HG03439 (cell line): ENCODE measurements at regions not wholly inside any gene's neighbourhood (a gene's known extent, or its start where the extent isn't known, plus 50 kb on each side); places are given as distances from the start of the nearest gene placed in this dataset.

Experiments
- ATAC-seq: cut with Tn5 transposase; IDR thresholded peaks from one replicate; pipeline ENCODE4 v1.9.1; 2021; ENCODE audit warnings: mild to moderate bottlenecking, moderate library complexity; ENCODE audit not compliant: unreplicated experiment

DNA sequence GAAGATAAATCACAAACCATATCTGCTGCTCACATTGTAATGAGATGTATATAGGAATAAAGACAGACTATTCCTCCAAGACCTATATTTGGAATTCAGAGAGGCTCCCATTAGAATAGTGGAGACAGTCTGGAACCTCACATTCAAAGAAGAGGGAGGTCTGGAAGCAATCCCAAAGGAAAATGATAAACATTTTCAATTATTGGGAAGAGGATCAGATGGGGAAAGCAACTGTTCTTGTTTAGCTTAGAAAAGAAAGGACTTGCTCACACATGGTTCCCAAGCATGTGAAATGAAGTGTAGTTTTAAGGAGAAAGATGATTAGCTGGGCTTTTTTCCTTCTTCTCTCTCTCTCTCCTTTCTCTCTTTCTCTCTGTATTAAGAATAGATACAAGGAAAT is 193.0 kb upstream of the LMNTD1 start:
- no peak for ATAC-seq

DNA sequence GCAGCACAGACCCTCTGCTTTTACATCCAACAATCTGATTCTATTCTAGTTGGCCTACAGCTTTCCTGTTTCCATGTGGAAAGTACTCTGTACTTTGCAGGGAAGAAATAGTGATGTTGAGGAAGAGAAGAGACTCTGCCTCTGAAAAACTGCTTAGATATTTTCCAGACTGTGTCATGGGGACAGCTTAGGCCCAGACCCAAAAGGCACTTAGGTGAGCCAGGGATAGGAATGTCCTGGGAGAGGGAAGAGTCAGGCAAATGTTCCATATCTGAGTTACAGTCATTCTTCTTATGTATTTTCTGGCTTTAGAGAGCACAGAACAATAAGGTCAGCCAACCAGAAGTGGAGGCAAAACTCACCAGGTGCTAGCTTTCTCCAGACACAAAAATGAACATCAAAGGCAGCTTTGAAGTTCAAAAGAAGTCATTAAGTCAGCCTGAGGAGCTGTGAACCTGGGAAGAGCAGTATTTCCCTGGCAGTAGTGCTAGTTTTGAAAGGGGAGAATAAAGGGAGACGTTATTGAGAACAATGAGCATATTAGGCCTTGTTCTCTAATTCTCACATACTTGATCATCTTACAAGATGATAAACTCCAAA is 199.7 kb upstream of the LMNTD1 start:
- ATAC-seq = no peak

DNA sequence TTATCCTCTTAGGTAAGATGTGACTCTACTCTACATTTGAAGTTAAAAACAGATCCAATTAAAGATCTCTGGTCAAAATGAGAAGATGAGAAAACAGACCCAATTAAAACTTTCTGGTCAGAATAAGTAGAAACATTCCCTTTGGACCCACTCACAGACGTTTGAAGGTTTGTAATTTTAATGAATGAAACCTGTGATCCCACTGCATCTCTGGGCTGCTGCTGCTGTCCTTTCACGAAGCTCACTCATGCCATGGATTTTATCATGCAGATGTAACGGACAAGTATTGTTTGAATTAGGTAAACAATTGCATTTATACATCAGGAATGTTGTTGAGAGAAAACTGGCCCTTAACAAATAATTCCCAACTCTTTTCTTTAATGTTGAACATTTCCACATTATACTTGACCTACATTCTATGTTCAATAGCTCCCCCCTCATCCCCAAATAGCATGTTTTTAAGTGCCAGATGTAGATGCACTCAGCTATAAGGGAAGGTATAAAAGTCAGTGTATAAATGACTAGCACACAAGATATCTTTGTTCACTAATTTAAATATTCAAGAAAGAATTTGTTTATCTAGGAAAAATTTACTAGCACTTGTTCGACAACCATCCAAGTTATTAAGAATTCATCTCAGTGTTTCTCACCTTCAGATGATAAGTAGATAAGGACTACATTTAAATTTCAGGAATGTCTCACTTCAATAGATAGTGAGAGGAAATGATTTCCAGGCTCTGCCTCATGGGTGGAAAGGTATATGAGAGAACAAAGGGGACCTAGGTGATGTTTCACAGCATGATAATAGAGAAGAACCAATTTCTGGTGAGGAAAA is 202.3 kb upstream of the LMNTD1 start:
- ATAC-seq = no peak

- ATAC-seq = no peak
These were observed 202.6 kb upstream of the RASSF8 start for GRCh38 chr12:25755971-25756260.

DNA sequence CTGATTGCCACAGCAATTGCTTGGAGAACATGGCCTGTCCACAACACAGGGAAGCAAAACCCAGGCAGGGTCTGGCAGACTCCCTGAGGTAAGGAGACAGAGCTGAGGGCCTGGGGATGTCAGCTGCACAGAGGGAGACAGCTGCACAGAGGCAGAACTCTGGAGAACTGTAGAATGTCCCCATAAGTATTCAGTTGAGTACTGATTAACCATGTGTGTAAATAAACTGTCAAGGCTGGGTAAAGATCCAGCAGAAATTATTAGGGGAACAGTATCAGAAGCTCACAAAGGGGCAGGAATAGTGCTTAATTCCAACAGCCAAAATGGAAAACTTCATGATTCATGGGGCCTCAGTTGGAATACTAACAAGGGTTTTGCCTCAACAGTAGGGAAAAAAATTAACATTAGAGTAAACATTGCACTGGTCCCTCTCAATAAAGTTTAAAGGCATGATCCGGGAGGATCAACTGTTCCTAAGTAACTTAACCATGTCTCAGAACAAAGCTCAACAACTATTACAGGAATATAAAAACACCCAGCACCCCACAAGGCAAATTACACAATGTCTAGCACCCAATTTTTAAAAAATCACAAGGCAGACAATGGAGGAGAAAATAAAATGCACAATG is 201.3 kb upstream of the RASSF8 start:
- ATAC-seq = no peak

- no peak for ATAC-seq
These were observed 198.7 kb upstream of the RASSF8 start for GRCh38 chr12:25759752-25760151.

DNA sequence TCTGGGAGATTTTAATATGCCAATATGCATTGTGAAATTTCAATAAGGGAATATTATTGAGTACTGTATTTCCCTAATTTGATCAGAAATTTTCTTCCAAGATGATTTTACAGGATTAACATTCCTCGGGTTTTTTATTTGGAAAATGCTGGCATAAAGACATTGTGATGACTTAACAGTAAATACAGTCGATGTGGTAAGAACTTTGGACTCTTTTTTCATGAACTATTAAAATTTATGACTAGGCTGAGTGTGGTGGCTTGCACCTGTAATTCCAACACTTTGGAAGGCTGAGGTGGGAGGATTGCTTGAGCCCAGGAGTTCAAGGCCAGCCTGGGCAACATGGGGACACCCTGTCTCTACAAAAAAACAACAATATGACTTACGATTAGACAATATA is 197.1 kb upstream of the RASSF8 start:
- ATAC-seq = no peak

DNA sequence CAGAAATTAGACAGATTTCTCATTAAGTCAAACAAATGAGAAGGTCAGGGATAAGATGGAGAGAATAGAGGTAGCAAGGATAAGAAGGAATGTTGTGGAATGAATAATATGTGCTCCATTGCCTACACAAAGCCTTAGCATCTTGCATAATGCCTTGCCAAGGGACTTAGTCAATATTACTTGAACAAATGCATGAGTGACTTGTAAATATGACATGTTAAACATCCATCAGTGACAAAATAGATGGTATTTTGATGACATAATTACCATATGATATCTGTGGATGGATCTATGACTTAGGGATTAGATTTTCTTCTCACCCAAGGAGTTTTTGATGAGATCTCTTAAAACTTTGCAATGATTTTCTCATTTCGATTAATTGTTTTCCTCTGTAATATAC is 194.1 kb upstream of the RASSF8 start:
- no peak for ATAC-seq

GRCh38 chr12:25764892-25765291 is 193.6 kb upstream of the RASSF8 start:
- ATAC-seq = no peak

GRCh38 chr12:25767606-25768005 is 190.9 kb upstream of the RASSF8 start:
- no peak for ATAC-seq

DNA sequence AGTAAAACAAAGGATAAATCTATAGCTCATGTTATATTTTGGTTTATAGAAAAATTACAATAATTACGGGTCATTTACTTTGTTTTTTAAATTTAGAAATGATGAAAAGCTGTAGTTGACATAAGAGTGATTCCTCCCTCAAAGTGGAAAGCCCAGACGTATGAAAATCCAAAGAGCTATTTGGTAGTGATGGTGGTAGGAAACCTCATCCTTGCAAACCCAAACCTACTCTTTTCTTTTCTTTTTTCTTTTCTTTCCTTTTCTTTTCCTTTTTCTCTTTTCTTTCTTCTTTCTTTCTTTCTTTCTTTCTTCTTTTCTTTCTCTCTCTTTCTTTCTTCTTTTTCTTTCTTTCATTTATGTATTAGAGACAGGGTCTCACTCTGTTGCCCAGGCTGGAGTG is 190.3 kb upstream of the RASSF8 start:
- no peak for ATAC-seq

DNA sequence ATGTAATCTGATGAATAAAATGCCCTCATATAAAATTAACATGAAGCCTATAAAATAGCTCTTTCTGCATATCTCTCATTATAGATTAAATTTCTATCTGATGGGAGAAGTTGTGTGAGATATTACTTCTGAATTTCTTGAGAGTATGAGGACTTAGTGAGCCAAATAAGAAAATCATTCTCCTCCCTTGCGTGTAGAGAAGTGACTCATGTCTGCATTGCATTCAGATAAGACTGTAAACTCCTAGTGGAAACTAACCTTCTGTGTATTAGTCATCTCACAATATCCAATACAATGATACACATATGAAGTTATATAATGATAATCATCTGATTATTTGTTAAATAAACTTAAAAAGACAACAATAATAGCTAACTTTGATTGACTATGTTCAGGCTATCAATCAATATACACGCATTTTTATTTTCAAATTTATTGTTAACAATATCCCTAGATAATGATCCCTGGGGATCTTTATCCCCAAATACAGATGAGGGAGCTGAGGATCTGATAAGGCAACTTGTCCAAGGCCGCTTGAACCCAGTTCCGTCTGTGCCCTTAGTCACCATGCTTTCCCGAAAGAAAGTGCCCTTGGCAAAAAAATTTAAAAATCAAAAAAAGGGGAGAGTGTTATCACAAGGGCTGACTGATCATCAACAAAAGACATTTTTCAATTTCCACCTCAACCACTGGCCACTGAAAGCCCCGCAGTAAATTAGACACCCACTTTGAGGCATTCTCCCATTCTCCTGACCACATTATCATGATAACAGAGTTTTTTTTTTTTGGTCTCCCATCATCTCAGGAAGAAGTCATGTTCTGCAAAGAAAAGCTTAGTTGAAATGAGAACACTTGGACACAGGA is 189.2 kb upstream of the RASSF8 start:
- ATAC-seq = no peak

DNA sequence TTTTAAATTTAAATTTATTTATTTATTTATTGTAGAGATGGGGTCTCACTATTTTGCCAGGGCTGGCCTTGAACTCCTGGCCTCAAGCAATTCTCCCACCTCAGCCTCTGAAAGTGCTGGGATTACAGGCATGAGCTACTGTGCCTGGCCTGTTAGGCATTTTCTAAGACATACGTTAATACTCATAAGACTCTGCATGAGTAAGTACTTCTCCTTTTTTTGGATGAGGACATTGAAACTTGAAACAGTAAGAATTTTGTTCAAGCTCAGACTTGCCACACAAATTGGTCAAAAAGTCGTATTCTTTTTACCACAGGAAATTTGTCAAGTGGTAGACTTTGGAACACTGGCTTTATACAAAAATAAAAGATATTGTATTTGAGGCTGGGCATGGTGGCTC is 187.4 kb upstream of the RASSF8 start:
- no peak for ATAC-seq

GRCh38 chr12:25771476-25771875 is 187.0 kb upstream of the RASSF8 start:
- ATAC-seq = no peak

- ATAC-seq = no peak
These were observed 182.5 kb upstream of the RASSF8 start for GRCh38 chr12:25775968-25776367.

- ATAC-seq = no peak
These were observed 177.7 kb upstream of the RASSF8 start for GRCh38 chr12:25780771-25781170.

- ATAC-seq = no peak
These were observed 177.2 kb upstream of the RASSF8 start for GRCh38 chr12:25781232-25781631.

DNA sequence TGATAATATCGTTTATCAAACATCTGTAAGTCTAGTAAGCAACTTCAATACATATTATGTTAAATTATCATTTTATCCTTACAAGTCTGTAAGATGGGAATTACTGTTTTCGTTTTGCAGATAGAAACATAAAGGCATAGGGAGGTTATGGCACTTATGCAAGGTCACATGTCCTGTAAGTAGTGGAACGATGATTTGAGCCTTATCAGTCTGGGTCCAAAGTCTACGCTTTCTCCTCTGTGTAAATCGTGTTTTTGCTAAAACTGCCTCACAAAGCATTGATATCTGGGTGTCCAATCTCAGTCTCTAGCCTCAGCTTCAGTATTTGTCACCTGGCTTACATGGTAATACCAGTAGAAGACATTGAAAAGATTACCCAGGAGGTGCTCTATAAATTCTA is 174.9 kb upstream of the RASSF8 start:
- no peak for ATAC-seq

GRCh38 chr12:25784669-25785068 is 173.8 kb upstream of the RASSF8 start:
- no peak for ATAC-seq

- ATAC-seq = no peak
These were observed 173.3 kb upstream of the RASSF8 start for GRCh38 chr12:25785134-25785533.

GRCh38 chr12:25787701-25788100 is 170.8 kb upstream of the RASSF8 start:
- no peak for ATAC-seq
